NCI-H748 (cell line): ENCODE measurements at regions not wholly inside any gene's neighbourhood (a gene's known extent, or its start where the extent isn't known, plus 50 kb on each side); places are given as distances from the start of the nearest gene placed in this dataset.
"Not testable (repeated sequence)": the region's sequence is repeated elsewhere in the genome, so short reads cannot be mapped to it uniquely, and the experiment has no call there.

Source experiments
- DNase-seq: peaks from one replicate; lab custom pipeline; 2025; ENCODE audit not compliant: unreplicated experiment; lab: John Stamatoyannopoulos, UW

DNA sequence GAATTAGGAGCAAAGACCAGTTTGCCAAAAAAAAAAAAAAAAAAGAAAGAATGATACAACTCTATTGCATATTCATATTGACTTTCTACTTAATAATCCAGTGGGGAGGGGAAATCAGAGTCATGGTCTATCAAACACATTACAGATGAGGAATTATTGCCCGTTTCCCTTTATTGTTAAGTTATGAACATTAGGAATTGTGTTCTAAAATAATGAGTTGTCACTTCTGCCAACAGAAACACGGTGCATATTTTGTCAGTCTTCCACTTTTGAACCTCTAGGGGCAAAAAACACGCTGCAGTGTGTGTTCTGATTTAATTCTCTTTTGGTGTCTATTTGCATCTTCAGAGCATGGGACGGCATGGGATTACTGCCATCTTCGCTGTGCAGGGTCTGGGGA lies 115.7 kb upstream of the RHOBTB1 start:
- DNase-seq = no peak

DNA sequence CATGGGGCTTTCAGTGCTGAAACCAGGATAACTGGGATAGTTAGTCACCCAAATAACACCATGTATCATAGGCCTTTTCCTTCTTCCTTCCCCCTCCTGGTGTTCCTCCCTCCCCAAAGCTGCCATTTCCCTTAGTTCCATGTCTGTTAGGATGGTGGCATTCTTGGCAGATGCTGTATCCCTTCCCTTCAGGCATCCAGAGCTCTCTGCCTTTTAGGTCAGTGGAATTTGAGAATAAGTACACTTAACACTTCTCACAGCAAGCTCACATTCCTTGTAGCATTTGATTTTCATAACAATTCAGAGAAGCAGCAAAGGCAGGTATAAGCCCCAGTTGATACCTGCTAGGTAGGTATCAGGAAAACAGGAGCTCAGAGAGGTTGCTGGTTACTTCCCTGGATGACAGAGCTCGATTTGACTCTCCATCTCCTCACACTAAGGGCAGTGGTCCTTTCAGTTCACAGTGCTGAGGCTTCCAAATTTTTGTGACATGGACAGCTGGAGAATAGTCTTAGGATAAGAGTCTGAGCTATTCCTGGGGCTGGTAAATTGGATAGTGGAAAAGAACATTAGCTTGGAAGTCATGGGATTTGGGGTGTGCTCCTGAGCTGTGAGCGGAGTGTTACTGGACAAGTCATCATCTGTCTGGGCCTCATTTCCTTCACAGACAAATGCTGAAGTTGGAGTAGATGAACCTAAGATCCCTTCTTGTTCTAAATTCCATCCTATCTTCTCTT lies 108.7 kb upstream of the RHOBTB1 start:
- DNase-seq = no peak

DNA sequence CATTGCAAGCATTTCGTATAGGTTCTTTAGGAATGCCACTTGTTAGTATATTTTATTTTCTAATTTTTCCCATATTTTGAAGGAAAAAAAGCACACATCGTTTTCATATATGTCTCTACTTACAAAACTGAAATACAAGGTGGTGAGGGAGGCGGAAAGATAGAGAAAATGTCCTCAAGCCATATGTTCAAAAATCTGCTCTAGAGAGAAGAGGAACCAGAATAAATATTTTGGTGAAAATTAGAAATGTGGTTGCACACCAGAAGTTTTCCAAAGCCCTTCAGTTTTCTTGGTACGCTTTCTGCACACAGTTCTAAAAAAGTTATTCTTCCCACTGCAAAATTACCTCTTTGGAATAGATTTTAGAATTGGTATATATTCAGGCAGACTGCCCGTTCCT lies 107.4 kb upstream of the RHOBTB1 start:
- DNase-seq = no peak

DNA sequence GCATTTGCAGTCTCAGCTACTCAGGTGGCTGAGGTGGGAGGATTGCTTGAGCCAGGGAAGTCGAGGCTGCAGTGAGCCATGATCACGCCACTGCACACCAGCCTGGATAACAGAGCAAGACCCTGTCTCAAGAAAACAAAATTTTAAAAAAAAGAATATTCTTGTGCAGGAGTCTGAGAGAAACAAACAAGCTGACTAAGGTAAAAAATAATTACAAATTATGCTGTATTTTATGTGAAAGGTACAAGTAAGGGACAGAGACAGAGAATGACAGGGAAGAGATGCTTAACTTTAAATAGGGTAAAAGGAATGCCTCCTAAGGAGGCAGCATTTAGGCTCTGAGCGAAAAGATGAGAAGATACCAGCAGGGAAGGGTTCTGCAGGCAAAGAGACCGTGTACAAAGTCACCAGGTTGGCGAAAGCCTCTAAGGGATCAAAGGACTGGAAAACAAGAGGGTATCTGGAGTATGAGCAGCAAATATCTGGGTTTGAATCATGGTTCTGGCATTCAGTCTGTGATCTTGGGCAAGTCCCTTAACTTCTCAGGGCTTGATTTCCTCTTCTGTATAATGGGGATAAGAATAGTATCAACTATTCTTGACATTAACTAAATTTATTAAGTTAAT lies 106.2 kb upstream of the RHOBTB1 start:
- no peak for DNase-seq

DNA sequence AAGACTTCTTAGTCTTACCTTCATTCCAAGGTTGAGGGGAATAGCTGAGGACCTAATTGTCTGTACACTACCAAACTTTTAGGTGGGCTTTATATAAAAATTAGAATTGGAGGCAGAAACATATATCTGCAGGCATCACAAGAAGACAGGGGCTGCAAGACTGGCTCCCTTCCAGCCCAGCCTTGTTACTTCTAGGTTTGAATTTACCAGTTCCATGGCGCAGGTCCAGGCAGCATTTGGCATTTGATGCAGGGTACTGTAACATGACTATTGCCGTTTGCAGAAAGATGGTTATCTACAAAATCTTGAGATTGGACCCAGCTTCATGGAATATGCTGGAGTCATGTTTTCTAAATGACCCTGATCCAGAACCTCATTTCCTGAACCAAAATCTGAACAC lies 105.4 kb upstream of the RHOBTB1 start:
- no peak for DNase-seq

DNA sequence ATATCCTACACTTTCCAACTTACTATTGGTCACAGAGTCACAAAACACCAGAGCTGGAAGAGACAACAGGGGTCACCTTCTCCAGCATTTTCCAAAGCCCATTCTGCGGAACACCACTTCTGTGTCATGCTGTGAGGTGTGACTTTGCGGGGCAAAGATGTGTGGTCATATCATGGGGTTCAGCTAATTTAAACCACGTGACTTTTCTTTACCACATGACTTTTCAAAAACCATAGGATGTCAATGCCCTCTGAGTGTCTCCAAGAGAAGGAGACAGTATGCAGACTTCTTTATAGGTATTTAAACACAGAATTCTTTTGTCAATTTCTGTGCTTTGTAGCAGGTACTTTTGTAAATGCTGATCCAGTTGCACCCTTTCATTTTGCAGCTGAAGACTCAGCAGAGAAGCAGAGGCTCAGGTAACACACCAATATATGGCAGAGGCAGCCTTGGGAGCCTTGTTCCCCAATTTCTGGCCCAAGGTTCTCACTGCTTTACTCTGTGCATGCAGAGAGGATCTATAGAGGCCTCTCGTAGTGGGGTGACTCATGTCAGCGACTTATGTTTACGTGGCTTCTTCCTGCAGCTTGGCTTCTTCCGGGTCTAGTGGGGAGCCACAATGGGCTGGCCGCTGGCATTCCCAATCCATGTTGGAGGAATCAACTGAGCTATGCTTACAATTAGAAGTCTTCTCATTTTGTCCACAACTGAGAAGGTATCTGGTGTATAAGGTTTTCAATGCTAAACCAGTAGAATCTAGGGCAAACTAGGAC lies 104.0 kb upstream of the RHOBTB1 start:
- DNase-seq = no peak

DNA sequence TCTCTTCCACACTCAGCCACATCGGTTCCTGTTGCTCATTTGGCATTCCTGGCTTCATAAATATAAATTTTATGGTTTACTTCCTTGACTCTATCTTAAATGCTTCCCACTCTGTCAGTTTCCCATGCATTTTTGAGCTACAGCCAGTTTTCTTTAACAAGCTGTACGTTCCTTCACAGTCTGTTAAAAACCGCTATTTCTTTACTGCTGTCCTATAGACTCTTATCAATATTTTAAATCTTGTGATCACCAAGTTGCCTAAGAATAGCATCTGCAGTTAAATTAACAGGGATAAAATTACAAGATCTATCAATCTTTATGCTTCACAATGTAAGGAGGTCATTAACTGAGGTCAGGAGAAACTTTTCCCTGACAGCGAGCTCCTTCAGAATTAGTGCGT lies 103.1 kb upstream of the RHOBTB1 start:
- DNase-seq = no peak

DNA sequence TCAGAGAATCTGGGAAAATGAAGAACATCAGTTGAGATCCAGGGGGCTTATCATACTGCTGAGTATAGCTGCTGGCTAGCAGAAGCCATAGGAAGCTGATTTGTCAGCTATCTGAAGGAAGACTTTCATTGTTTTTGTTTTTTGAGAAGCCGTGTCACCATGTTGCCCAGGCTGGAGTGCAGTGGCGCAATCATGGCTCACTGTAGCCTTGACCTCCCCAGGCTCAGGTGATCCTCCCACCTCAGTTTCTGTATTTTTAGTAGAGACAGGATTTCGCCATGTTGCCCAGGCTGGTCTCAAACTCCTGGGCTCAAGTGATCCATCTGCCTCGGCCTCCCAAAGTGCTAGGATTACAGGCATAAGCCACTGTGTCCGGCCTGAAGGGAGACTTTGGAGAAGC lies 101.5 kb upstream of the RHOBTB1 start:
- DNase-seq = not testable (repeated sequence)

DNA sequence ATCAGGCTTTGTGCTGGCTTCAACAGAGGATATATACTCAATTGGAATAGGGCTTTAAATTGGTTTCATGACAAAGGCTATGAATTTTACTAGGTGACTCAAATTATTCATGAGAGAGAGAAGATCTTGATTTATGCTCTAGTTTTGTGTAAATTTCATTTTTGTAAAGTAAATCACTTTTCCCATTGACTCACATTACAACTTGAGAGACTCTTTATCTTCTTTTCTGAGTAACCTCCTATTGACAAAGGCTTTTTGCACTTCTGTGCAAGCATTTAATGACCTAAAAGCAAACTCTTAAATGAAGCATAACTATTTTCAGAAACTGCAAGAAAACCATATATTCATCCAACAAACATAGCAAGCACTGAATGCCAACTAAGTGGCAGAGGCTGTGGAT lies 98.5 kb upstream of the RHOBTB1 start:
- DNase-seq = no peak

DNA sequence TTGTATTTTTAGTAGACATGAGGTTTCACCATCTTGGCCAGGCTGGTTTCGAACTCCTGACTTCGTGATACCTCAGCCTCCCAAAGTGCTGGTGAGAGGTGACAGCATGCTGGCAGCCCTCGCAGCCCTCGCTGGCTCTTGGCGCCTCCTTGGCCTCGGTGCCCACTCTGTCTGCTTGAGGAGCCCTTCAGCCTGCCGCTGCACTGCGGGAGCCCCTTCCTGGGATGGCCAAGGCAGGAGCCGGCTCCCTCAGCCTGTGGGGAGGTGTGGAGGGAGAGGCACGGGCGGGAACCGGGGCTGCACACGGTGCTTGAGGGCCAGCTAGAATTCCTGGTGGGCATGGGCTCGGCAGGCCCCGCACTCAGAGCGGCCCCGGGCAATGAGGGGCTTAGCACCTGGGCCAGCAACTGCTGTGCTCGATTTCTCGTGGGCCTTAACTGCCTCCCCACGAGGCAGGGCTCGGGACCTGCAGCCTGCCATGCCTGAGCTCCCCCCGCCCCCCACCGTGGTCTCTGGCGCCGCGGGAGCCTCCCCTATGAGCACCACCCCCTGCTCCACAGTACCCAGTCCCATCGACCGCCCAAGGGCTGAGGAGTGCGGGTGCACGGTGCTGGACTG lies 96.5 kb upstream of the RHOBTB1 start:
- DNase-seq = no peak

DNA sequence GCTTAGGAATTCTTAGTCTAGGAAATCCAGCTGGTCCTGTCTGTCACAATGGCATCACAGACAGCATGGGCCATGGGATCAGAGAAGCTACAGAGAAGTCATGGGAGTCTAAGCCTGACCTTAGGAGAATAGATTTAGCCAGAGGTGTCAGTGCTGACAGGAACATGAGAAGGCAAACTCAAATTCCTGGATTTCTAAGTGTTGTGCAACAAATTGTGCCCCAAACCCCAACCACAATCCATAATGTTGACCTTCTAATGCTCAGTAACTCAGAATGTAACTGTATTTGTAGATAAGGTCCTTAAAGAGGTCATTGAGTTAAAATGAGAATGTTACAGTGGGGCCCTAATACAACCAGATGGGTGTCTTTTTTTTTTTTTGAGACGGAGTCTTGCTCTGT lies 95.9 kb upstream of the RHOBTB1 start:
- no peak for DNase-seq

DNA sequence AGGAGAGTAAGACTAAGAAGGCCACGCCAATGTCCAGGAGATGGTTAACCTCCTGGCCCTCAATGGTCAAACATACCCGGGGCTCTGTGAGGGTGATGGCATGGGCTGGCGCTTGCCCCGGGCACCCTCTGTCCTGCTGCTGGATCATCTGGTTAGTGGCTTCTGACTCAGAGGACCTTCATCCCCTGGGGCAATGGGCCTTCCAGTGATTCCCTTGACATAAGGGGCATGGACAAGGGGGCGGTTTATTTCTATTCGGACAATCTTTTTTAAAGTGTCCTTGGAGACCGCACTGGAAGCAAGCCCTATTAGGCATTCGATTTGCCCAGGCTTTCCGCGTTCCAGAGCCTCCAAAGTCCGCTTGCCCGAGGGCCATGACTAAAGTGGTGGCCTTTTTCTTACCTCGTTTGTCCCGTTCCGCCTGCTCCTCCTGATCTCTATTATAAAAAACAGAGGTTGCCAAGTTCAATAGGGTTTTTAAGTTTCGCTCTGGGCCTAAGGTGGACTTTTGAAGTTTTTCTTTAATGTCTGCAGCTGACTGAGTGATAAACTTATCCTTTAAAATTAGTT lies 93.4 kb upstream of the RHOBTB1 start:
- not testable (repeated sequence) for DNase-seq

DNA sequence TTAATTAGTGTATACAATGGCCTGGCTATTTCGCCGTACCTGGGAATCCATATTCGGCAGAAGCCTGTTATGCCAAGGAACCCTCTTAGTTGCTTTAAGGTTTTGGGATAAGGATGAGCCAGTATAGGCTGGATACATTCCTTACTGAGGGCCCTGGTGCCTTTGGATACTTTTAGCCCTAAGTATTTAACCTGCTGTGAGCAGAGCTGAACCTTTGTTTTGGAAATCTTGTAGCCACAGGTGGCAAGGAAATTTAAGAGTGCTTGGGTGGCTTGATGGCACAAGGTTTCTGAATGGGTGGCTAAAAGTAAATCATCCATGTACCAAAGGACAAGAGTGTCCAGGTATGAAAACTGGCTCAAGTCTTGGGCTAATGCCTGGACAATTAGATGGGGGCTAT lies 92.2 kb upstream of the RHOBTB1 start:
- not testable (repeated sequence) for DNase-seq

DNA sequence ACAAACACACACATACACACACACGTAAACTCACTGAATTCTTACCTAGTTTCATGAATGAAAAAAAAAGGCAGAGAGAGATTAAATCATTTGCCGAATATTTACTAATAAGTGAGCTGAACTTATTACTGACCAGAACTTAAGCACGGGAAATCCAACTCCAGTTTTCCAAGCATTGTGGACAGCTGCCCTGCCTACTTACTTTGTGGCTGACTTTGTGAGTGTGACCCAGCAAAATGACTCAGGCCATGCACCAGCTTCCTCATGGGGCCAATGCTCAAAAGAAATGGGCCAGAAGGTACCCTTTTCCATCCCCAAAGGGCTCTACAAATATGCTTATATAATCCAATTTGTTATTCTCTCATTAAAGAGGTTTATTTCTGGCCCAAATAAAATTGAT lies 87.4 kb upstream of the RHOBTB1 start:
- DNase-seq = no peak

DNA sequence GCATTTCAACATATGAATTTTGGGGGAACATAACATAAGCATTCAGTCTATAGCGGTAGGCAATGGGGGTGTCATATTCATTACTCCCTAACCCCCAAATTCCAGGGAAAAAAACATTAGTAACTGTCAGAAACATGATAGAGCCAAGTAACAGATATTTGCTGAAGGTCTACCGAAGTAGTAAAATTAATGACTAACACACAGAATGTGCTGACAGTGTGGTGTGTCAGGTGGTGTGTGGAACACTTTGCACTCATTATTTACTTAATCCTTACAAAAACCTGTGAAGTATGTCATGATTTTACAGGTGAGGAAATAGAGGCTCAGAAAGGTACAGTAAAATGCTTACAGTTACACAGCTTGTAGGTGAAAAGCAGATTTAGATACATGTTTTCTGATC lies 85.4 kb upstream of the RHOBTB1 start:
- no peak for DNase-seq

DNA sequence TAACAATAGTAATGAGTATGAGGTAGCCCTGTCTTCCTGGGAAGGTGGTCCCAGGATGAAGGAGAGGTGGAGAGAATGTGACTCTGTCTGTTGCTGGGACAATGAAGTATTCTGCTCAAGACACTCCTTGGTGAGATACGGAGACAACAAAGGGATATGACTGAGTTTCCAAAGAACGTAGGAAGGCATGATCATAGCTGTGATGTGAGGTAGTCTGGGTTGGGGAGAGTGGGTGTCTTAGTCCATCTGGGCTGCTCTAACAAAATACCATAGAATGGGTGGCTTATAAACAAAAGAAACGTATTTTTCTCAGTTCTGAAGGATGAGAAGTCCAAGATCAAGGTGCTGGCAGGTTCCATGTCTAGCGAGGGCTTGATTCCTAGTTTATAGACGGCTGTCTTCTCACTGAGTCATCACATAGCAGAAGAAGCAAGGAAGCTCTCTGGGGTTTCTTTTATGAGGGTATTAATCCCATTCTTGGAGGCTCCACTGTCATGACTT lies 84.9 kb upstream of the RHOBTB1 start:
- no peak for DNase-seq

DNA sequence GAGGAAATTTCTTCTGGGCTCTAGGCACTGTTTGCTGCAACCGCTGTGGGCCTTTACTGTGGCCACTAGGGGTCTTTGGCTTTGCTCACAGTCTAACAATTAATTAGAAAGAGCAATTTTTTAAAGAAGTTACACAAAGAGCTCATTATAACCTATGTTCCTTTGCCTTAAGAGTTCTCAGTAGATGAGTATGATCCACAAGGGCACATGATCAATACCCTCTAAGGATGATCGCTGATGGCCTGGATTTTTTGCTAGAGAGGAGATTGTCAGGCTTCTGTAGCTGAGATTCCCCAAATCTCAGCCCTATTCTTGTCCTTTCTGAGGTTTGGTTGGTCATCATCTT lies 80.8 kb upstream of the RHOBTB1 start:
- no peak for DNase-seq

DNA sequence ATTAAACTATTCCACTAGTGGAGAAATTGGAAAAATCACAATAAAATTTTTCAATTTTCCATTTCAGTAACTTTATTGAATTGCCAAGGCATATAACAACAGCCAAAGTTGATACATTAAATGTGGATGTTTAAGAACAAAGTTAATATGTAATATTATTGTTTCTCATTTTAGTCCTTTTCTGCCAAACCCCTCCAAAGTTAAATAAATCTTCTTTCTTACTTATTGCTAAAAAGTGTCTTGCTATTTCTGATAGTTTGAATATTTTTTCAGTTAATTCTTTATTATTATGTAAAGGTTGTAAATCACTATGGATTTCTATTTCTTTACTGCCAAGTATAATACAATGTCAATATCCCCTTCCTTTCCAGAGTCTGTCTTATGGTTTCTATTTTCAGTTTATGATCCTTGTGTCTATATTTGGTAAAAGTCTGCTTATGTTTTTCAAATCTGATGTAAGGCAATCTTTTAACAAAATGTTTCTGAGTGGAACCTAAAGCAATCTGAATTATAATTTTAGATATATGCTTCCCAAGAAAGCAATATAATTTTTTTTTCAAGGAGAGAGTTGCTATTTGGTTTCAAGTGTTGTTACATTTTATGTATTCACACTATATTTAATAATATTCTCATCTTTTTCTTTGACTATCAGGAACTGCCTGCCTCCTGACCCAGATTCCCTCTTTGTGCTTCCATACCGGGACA lies 80.3 kb upstream of the RHOBTB1 start:
- no peak for DNase-seq

DNA sequence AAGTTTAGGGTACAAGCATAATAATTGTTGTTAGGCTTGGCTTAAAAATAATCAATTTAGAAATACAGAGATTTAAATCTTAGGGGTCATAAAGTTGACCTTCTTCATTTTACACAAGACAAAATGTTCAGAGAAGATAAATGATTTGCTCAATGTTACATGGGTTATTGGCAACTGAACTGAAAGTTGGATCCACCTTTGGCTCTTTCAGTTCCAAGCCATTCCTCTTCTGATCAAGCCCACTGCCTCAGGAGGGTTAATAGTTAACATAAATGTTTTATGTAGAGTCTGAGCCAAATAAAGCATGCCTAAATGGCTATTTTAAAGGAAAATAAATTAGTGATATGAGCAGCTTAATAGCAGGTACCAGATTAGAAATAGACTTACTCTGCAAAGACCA lies 79.1 kb upstream of the RHOBTB1 start:
- DNase-seq = no peak

DNA sequence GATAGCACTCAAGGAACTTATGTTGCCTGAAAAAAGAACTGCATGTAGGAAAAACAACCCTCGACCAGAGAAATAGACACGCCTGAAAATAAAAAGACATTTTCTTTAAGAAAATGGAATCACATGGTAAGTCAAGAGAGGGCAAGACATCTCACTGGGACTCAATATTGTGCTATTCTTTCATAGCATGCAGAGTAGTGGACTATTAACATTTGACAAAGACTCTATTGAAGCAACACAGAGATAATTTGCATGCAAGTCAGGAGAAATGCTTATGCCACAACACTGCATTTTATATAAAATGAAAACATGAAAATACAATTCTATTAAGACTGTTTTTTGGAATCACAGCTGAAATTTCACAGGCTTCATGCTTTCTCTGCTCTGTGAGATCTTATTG lies 77.9 kb upstream of the RHOBTB1 start:
- no peak for DNase-seq
